Activated CD4-positive, alpha-beta memory T cell treated with anti-CD3 and anti-CD28 coated beads for 36 hours (primary cell): ENCODE measurements at regions not wholly inside any gene's neighbourhood (a gene's known extent, or its start where the extent isn't known, plus 50 kb on each side); places are given as distances from the start of the nearest gene placed in this dataset.

Experiments
- CTCF ChIA-PET: fragments of 350-600 bp; sonication (Branson Sonifier 250); formaldehyde crosslinking; loops from one replicate; lab custom pipeline; 2021; ENCODE audit warnings: antibody characterized with exemption, inconsistent platforms; lab: Charles Lee
- POLR2A ChIA-PET: fragments of 350-600 bp; sonication (Branson Sonifier 250); formaldehyde crosslinking; loops from one replicate; lab custom pipeline; 2021; ENCODE audit warnings: antibody characterized with exemption; lab: Charles Lee
- DNase-seq: peaks from one replicate; pipeline ENCODE4 v3.0.0-alpha.2; 2020
- H3K27ac Mint-ChIP-seq: one replicate; pipeline ENCODE4 v1.8.0; 2021; ENCODE audit warnings: mixed read lengths
- H3K27me3 Mint-ChIP-seq: one replicate; pipeline ENCODE4 v1.8.0; 2021; ENCODE audit warnings: mixed read lengths
- H3K36me3 Mint-ChIP-seq: one replicate; pipeline ENCODE4 v1.8.0; 2021; ENCODE audit warnings: mixed read lengths
- H3K4me1 Mint-ChIP-seq: one replicate; pipeline ENCODE4 v1.8.0; 2021; ENCODE audit warnings: low read depth, mixed read lengths
- H3K4me3 Mint-ChIP-seq: one replicate; pipeline ENCODE4 v1.8.0; 2021; ENCODE audit warnings: mild to moderate bottlenecking, mixed read lengths
- H3K9me3 Mint-ChIP-seq: one replicate; pipeline ENCODE4 v1.8.0; 2021; ENCODE audit warnings: mixed read lengths
- intact Hi-C: fragments of 100-400 bp; cut with micrococcal nuclease; formaldehyde crosslinking; loops from one replicate; pipeline ENCODE4 v1.15.1; 2023

GRCh38 chr4:179415847-179416223 is 1973.6 kb upstream of the AGA start:
- DNase-seq: no peak
- H3K36me3 Mint-ChIP-seq: no peaks in the 10 kb centered on the region
- no peak overlapping the region for H3K4me3 Mint-ChIP-seq
- intact Hi-C loops: no loop called here
- no peak overlapping the region for H3K27ac Mint-ChIP-seq
- H3K27me3 Mint-ChIP-seq: no peaks in the 10 kb centered on the region
- POLR2A ChIA-PET: no interaction called here
- CTCF ChIA-PET: no interaction called here
- H3K9me3 Mint-ChIP-seq: peaks cover 21% of the 10 kb centered on the region
- no peaks in the 10 kb centered on the region for H3K4me1 Mint-ChIP-seq

DNA sequence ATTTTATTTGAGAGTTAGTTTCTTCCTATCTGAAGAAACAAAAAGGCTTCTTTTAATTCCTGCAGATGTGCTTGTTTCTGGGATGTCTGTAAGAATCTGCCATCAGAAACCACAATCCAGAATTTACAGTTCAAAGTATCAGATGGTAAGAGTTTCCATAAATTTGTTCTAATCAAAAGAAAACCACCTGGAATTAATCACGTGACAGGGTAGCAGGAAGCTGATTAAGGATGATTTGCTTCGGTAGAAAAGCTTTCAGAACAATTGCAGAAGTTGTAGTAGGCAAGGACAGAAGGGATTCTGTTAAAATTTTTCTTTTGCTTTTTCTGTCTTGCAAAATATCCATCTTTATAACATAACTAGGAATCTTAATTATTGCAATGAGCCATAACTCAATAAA is 1975.1 kb upstream of the AGA start:
- Mint-ChIP-seq H3K4me1 (no peaks in the 10 kb centered on the region), H3K9me3 (peaks cover 21% of the 10 kb centered on the region), H3K36me3 (no peaks in the 10 kb centered on the region), H3K27ac (no peak overlapping the region), H3K4me3 (no peak overlapping the region), H3K27me3 (no peaks in the 10 kb centered on the region)
- POLR2A ChIA-PET: no interaction called here
- intact Hi-C loops: no loop called here
- DNase-seq: no peak
- CTCF ChIA-PET: no interaction called here

DNA sequence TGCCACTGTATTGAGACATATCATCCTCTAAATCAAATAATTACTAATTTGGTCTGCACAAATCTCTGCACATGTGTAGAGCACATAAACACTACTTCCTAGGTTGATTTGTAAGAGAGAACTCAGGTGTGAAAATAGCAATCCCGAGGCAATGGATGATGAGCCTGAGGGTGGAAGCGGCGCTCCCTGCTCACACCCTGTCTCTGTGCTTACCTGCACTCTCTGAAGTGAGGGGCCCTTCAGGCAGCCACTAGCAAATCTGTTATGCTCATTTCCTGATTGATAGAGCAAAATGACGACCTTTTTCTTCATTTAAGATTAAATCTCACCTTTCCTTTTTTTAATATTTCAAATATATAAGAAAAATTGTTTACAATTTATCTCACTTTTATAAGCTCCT is 1995.7 kb upstream of the AGA start:
- no peak for DNase-seq
- Mint-ChIP-seq H3K27me3 (no peaks in the 10 kb centered on the region), H3K4me1 (no peaks in the 10 kb centered on the region), H3K36me3 (no peaks in the 10 kb centered on the region), H3K4me3 (no peak overlapping the region), H3K9me3 (peaks cover 4% of the 10 kb centered on the region), H3K27ac (no peak overlapping the region)
- ChIA-PET POLR2A (no interaction called here), CTCF (no interaction called here)
- intact Hi-C loops: no loop called here

- peaks cover 11% of the 10 kb centered on the region for H3K9me3 Mint-ChIP-seq
- H3K27ac Mint-ChIP-seq: no peak overlapping the region
- CTCF ChIA-PET: no interaction called here
- no peaks in the 10 kb centered on the region for H3K27me3 Mint-ChIP-seq
- intact Hi-C loops: no loop called here
- no peak overlapping the region for H3K4me3 Mint-ChIP-seq
- no peak for DNase-seq
- no peaks in the 10 kb centered on the region for H3K36me3 Mint-ChIP-seq
- POLR2A ChIA-PET: no interaction called here
- H3K4me1 Mint-ChIP-seq: no peaks in the 10 kb centered on the region
Observed at GRCh38 chr4:179441596-179441995, 1999.4 kb upstream of the AGA start.

GRCh38 chr4:179447308-179447707 is 2005.1 kb upstream of the AGA start:
- Mint-ChIP-seq H3K4me1 (no peaks in the 10 kb centered on the region), H3K9me3 (peaks cover 11% of the 10 kb centered on the region), H3K27ac (no peak overlapping the region), H3K27me3 (no peaks in the 10 kb centered on the region), H3K36me3 (no peaks in the 10 kb centered on the region), H3K4me3 (no peak overlapping the region)
- no peak for DNase-seq
- POLR2A ChIA-PET: no interaction called here
- CTCF ChIA-PET: no interaction called here
- intact Hi-C loops: no loop called here

- Mint-ChIP-seq H3K27me3 (no peaks in the 10 kb centered on the region), H3K9me3 (peaks cover 7% of the 10 kb centered on the region), H3K4me3 (no peak overlapping the region), H3K27ac (no peak overlapping the region), H3K36me3 (no peaks in the 10 kb centered on the region), H3K4me1 (no peaks in the 10 kb centered on the region)
- ChIA-PET CTCF (no interaction called here), POLR2A (no interaction called here)
- intact Hi-C loops: no loop called here
- no peak for DNase-seq
Observed at GRCh38 chr4:179465131-179465797, 2023.0 kb upstream of the AGA start.

GRCh38 chr4:179467878-179468277 is 2025.6 kb upstream of the AGA start:
- H3K27ac Mint-ChIP-seq: no peak overlapping the region
- H3K27me3 Mint-ChIP-seq: no peaks in the 10 kb centered on the region
- no peaks in the 10 kb centered on the region for H3K36me3 Mint-ChIP-seq
- DNase-seq: no peak
- ChIA-PET CTCF (no interaction called here), POLR2A (no interaction called here)
- intact Hi-C loops: no loop called here
- peaks cover 11% of the 10 kb centered on the region for H3K9me3 Mint-ChIP-seq
- H3K4me3 Mint-ChIP-seq: no peak overlapping the region
- H3K4me1 Mint-ChIP-seq: no peaks in the 10 kb centered on the region

- Mint-ChIP-seq H3K27ac (no peak overlapping the region), H3K27me3 (no peaks in the 10 kb centered on the region), H3K9me3 (peaks cover 11% of the 10 kb centered on the region), H3K36me3 (no peaks in the 10 kb centered on the region), H3K4me3 (no peak overlapping the region), H3K4me1 (no peaks in the 10 kb centered on the region)
- CTCF ChIA-PET: interaction anchor here (0.6 kb wide), 1 partner anchor 679 kb away, joined by 4 read pairs; no protein-coding TSS in a partner anchor
- no peak for DNase-seq
- intact Hi-C loops: no loop called here
- POLR2A ChIA-PET: no interaction called here
Observed at GRCh38 chr4:179472164-179472563, 2029.9 kb upstream of the AGA start.

DNA sequence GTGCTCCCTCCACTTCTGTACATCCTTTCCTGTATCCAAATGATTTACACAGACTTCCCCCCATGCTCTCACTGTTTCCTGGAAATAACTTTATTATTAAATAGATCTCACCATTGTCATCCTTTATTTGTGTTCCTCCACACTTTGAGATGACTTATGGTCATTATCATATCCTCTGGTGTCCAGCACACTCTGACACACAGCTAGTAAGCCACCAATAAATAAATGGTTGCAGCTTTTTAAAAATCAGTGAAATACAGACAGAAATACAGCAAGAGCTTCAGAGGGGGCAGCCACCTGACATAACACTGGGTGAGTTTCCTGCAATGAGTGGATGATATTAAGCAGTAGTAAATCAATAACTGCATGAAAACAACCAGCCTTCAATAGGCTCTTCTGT is 2036.4 kb upstream of the AGA start:
- H3K27ac Mint-ChIP-seq: no peak overlapping the region
- no peak for DNase-seq
- H3K36me3 Mint-ChIP-seq: no peaks in the 10 kb centered on the region
- CTCF ChIA-PET: no interaction called here
- H3K27me3 Mint-ChIP-seq: no peaks in the 10 kb centered on the region
- intact Hi-C loops: no loop called here
- no peaks in the 10 kb centered on the region for H3K4me1 Mint-ChIP-seq
- POLR2A ChIA-PET: no interaction called here
- H3K9me3 Mint-ChIP-seq: peaks cover 7% of the 10 kb centered on the region
- no peak overlapping the region for H3K4me3 Mint-ChIP-seq

DNA sequence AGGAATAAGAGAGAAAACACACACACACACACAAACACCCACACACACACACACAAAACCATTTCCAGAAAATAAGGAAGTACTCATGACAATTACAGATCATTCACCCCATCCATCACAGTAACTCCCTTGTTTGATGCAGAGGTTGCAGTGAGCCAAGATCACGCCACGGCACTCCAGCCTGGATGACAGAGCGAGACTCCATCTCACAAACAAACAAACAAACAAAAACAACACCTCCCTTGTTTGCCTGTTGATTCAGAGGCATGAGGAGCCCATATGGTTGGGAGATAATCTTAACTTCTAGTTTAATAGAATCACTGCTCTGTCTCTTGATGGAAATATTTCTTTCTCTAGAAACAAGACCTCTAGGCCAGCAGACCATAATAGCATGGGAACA is 2043.5 kb upstream of the AGA start:
- ChIA-PET POLR2A (no interaction called here), CTCF (no interaction called here)
- Mint-ChIP-seq H3K4me3 (no peak overlapping the region), H3K4me1 (no peaks in the 10 kb centered on the region), H3K9me3 (peaks cover 16% of the 10 kb centered on the region), H3K27ac (no peak overlapping the region), H3K36me3 (no peaks in the 10 kb centered on the region), H3K27me3 (no peaks in the 10 kb centered on the region)
- intact Hi-C loops: no loop called here
- DNase-seq: no peak

GRCh38 chr4:179486570-179487335 is 2044.5 kb upstream of the AGA start:
- no peaks in the 10 kb centered on the region for H3K27me3 Mint-ChIP-seq
- H3K36me3 Mint-ChIP-seq: no peaks in the 10 kb centered on the region
- ChIA-PET POLR2A (no interaction called here), CTCF (no interaction called here)
- H3K4me3 Mint-ChIP-seq: no peak overlapping the region
- intact Hi-C loops: no loop called here
- H3K9me3 Mint-ChIP-seq: peaks cover 16% of the 10 kb centered on the region
- H3K27ac Mint-ChIP-seq: no peak overlapping the region
- H3K4me1 Mint-ChIP-seq: no peaks in the 10 kb centered on the region
- no peak for DNase-seq

- Mint-ChIP-seq H3K4me1 (no peaks in the 10 kb centered on the region), H3K36me3 (no peaks in the 10 kb centered on the region), H3K9me3 (peaks cover 17% of the 10 kb centered on the region), H3K4me3 (no peak overlapping the region), H3K27ac (no peak overlapping the region), H3K27me3 (no peaks in the 10 kb centered on the region)
- ChIA-PET CTCF (no interaction called here), POLR2A (no interaction called here)
- DNase-seq: no peak
- intact Hi-C loops: no loop called here
Observed at GRCh38 chr4:179492260-179493080, 2050.2 kb upstream of the AGA start.
